GM12875 (cell line): ENCODE measurements at regions not wholly inside any gene's neighbourhood (a gene's known extent, or its start where the extent isn't known, plus 50 kb on each side); places are given as distances from the start of the nearest gene placed in this dataset.
"Not testable (repeated sequence)": the region's sequence is repeated elsewhere in the genome, so short reads cannot be mapped to it uniquely, and the experiment has no call there.

Experiments
- H3K4me3 ChIP-seq: one replicate; pipeline ENCODE4 v1.5.1; 2011; ENCODE audit warnings: low read depth, low read length, control low read depth
- TF ChIP-seq, protein P1 (sequence below): IDR thresholded peaks from 2 replicates; pipeline ENCODE4 v1.5.1; 2011; ENCODE audit warnings: low read depth, mild to moderate bottlenecking, control low read depth, inconsistent platforms, low read length, moderate library complexity, borderline replicate concordance; ENCODE audit not compliant: insufficient read depth

DNA sequence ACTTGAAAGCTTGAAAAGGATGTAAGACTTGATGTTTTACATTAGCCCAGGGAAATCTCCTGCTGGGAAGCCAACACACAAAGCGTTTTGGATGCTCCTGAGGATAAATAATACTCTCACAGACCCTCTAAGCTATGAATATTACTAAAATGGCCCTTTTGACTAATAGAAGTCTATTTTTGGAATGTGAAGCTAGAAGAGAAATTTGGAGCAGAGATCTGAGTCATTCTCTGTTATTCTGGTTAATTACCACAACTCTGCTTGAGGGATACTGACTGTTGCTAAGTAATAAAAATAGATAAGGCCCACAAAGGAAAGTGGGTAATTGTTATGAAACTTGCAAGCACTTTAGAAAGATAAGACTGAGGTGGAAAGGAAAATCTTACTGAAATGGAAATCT lies 346.2 kb upstream of the STXBP6 start:
- no peak overlapping the region for H3K4me3 ChIP-seq
- TF ChIP-seq, protein P1, sequence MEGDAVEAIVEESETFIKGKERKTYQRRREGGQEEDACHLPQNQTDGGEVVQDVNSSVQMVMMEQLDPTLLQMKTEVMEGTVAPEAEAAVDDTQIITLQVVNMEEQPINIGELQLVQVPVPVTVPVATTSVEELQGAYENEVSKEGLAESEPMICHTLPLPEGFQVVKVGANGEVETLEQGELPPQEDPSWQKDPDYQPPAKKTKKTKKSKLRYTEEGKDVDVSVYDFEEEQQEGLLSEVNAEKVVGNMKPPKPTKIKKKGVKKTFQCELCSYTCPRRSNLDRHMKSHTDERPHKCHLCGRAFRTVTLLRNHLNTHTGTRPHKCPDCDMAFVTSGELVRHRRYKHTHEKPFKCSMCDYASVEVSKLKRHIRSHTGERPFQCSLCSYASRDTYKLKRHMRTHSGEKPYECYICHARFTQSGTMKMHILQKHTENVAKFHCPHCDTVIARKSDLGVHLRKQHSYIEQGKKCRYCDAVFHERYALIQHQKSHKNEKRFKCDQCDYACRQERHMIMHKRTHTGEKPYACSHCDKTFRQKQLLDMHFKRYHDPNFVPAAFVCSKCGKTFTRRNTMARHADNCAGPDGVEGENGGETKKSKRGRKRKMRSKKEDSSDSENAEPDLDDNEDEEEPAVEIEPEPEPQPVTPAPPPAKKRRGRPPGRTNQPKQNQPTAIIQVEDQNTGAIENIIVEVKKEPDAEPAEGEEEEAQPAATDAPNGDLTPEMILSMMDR, result no peak

DNA sequence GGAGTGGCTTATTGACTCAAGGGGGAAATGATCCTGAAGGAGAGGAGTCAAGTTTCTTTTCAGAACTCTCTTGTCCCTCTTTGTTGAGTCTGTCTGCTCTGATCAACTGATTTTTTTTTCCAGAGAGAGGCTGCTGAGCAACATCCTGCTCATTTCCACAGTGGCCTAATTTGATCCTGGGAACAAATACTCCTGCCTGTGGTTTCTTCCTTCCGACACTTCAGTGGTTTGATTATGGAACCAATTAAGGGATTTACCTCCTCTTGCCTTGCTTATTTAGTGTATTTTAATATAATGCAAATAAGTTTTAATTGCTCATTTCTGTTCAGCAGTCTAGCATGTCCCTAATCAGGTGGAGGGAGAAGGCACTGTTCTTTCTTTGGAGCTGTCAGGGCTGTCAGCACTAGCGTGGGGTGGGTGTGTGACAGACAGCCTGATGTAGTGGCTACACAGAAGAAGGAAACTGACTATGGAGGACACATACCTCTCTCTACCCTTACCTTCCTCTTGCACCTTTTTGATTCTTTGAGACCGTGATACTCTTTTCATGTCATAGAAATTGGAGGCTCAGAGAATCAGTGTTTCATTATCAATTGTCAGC lies 344.9 kb upstream of the STXBP6 start:
- no peak overlapping the region for H3K4me3 ChIP-seq
- TF ChIP-seq, protein P1, result no peak

DNA sequence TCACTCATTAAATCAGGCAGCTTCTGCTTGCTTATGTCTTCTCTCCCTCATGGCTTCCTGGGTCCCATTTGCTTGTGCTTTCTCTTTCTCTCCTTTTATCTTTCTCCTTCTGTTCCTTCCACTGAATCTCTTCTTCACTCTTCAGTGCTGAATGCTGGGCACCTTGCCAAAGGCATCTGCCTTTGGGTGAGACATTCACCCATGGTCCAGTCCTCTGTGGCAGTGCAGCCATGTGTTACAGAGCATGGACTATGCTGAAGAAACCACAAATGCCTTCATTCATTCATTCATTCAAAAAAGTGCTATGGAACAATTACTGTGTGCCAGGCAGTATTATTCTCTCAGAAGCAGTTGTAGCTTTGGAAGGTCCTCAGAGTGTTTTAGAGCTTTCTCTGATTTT lies 344.4 kb upstream of the STXBP6 start:
- TF ChIP-seq, protein P1, result no peak
- no peak overlapping the region for H3K4me3 ChIP-seq

DNA sequence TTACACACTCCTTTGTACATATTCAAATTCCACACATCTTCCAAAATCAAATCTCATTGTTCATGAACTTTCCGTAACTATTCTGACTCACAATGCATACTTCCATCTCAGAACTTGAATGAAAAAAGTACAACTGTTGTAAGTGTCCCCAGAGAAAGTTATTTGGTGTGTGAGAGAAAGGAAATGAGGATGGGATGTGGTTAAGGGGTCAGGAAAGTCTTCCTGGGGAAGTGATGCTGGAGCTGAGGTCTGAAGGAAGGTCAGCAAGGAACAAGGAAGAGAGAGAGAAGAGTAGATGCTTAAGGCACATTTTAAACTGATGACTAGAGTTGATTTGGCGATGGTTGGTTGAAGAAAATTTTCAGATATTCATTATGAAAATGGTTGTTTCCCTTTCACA lies 340.0 kb upstream of the STXBP6 start:
- TF ChIP-seq, protein P1, result no peak
- H3K4me3 ChIP-seq, result no peak overlapping the region

DNA sequence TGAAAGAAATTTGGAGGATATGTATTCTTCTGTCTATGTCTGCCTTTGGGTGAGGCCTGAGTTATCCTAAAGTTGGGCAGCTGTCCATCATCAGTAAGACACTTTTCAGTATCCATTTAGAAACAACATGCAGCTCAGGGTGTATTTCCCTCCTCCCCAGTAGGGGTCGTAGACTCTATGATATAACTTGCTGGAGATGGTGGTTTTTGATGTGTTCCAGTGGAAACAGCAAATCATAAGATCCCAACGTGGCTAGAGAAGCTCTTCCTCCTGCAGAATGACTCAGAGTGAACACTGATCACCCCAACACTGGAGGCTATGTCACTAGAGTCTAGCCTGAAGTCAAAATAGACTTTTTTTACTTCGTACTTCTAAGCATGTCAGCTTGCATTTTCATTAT lies 331.6 kb upstream of the STXBP6 start:
- TF ChIP-seq, protein P1, result no peak; the same call in 1 of the 2 replicates

DNA sequence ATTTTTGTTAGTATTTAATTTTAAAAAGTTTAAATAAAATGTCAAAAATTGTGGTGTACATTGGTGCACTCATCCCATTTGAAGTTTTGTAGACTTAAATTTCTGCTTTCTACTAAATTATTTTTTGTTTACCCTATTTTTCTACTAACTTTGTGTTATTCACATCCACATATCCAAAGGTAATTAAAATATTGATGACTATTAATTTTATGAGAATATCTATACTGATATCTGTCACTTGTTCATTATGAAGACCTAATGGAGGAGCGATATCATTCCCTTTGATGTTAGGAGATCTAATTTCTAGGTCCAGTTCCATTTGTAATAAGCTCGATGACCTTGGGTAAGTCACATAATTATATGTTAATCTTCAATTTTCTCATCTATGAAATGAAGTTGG lies 325.7 kb upstream of the STXBP6 start:
- no peak overlapping the region for H3K4me3 ChIP-seq
- TF ChIP-seq, protein P1, result no peak

More for the DNA sequence above, 331.6 kb upstream of the STXBP6 start:
- no peak overlapping the region for H3K4me3 ChIP-seq

DNA sequence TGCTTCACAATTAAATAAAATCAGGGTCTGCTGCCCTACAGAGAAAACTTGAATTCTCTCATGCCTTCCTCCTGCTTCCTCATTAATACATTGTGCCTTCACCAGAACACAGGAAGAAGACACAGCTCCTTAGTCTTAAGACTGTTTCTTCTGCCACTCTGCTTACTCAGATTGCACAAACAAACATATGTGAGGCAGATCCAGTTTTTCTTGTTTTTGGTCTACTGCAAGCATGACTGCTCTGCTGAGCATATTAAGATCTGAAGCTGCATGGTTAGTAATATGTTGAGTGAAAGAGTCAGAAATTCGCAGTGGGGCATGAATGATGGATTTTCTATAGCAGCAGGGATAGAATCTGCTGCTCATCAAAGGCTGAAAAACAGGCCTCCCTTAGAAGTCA lies 321.1 kb upstream of the STXBP6 start:
- TF ChIP-seq, protein P1, result no peak
- H3K4me3 ChIP-seq, result no peak overlapping the region

DNA sequence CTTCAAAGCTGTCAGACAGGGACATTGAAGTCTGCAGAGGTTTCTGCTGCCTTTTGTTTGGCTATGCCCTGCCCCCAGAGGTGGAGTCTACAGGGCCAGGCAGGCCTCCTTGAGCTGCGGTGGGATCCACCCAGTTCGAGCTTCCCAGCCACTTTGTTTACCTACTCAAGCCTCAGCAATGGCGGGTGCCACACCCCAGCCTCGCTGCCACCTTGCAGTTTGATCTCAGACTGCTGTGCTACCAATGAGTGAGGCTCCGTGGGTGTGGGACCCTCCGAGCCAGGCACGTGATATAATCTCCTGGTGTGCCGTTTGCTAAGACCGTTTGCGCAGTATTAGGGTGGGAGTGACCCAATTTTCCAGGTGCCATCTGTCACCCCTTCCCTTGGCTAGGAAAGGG lies 320.1 kb upstream of the STXBP6 start:
- not testable (repeated sequence) for H3K4me3 ChIP-seq
